ENCODE measurements at regions not wholly inside any gene's neighbourhood (a gene's known extent, or its start where the extent isn't known, plus 50 kb on each side); places are given as distances from the start of the nearest gene placed in this dataset.

GRCh38 chr16:6857575-6857974 lies 475.1 kb upstream of the RBFOX1 start:
- Histone ChIP-seq H3K4me3 (no peak overlapping the region), H3K4me1 (ENCODE audit: control insufficient read depth in 1 of 2, low read depth in 2 of 2) (no peaks in the 10 kb centered on the region), H3K27me3 (replicated peaks; ENCODE audit: insufficient read depth) (no peaks in the 10 kb centered on the region), H3K9me3 (no peaks in the 10 kb centered on the region), H3K27ac (no peak overlapping the region), H3K36me3 (no peaks in the 10 kb centered on the region)
- no peak for ATAC-seq (ENCODE audit: insufficient number of reproducible peaks, low FRiP score, low read depth)
- no peak for DNase-seq (ENCODE audit: low spot score)
- TF ChIP-seq, protein P1, sequence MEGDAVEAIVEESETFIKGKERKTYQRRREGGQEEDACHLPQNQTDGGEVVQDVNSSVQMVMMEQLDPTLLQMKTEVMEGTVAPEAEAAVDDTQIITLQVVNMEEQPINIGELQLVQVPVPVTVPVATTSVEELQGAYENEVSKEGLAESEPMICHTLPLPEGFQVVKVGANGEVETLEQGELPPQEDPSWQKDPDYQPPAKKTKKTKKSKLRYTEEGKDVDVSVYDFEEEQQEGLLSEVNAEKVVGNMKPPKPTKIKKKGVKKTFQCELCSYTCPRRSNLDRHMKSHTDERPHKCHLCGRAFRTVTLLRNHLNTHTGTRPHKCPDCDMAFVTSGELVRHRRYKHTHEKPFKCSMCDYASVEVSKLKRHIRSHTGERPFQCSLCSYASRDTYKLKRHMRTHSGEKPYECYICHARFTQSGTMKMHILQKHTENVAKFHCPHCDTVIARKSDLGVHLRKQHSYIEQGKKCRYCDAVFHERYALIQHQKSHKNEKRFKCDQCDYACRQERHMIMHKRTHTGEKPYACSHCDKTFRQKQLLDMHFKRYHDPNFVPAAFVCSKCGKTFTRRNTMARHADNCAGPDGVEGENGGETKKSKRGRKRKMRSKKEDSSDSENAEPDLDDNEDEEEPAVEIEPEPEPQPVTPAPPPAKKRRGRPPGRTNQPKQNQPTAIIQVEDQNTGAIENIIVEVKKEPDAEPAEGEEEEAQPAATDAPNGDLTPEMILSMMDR (IDR thresholded peaks at IDR 0.05) = no peak

- no peaks in the 10 kb centered on the region for H3K36me3 ChIP-seq
- no peaks in the 10 kb centered on the region for H3K4me1 ChIP-seq (ENCODE audit: control insufficient read depth in 1 of 2, low read depth in 2 of 2)
- no peak overlapping the region for H3K4me3 ChIP-seq
- no peak overlapping the region for H3K27ac ChIP-seq
- no peak for ATAC-seq (ENCODE audit: insufficient number of reproducible peaks, low FRiP score, low read depth)
- no peaks in the 10 kb centered on the region for H3K27me3 ChIP-seq (replicated peaks; ENCODE audit: insufficient read depth)
- no peaks in the 10 kb centered on the region for H3K9me3 ChIP-seq
- no peak for DNase-seq (ENCODE audit: low spot score)
- TF ChIP-seq, protein P1 (IDR thresholded peaks at IDR 0.05) = no peak
These were observed 476.1 kb upstream of the RBFOX1 start for GRCh38 chr16:6856578-6856977.

GRCh38 chr16:6853565-6853964 lies 479.1 kb upstream of the RBFOX1 start:
- H3K9me3 ChIP-seq = no peaks in the 10 kb centered on the region
- no peak overlapping the region for H3K4me3 ChIP-seq
- H3K27me3 ChIP-seq (replicated peaks; ENCODE audit: insufficient read depth) = no peaks in the 10 kb centered on the region
- ATAC-seq (ENCODE audit: insufficient number of reproducible peaks, low FRiP score, low read depth) (no peak), DNase-seq (ENCODE audit: low spot score) (no peak)
- no peak overlapping the region for H3K27ac ChIP-seq
- H3K36me3 ChIP-seq = no peaks in the 10 kb centered on the region
- no peaks in the 10 kb centered on the region for H3K4me1 ChIP-seq (ENCODE audit: control insufficient read depth in 1 of 2, low read depth in 2 of 2)
- TF ChIP-seq, protein P1 (IDR thresholded peaks at IDR 0.05) = no peak

GRCh38 chr16:6852643-6853225 lies 479.9 kb upstream of the RBFOX1 start:
- Histone ChIP-seq H3K27me3 (replicated peaks; ENCODE audit: insufficient read depth) (no peaks in the 10 kb centered on the region), H3K27ac (no peak overlapping the region), H3K9me3 (no peaks in the 10 kb centered on the region), H3K4me1 (ENCODE audit: control insufficient read depth in 1 of 2, low read depth in 2 of 2) (no peaks in the 10 kb centered on the region), H3K4me3 (no peak overlapping the region), H3K36me3 (no peaks in the 10 kb centered on the region)
- TF ChIP-seq, protein P1 (IDR thresholded peaks at IDR 0.05) = no peak
- DNase-seq (ENCODE audit: low spot score) (no peak), ATAC-seq (ENCODE audit: insufficient number of reproducible peaks, low FRiP score, low read depth) (no peak)

DNA sequence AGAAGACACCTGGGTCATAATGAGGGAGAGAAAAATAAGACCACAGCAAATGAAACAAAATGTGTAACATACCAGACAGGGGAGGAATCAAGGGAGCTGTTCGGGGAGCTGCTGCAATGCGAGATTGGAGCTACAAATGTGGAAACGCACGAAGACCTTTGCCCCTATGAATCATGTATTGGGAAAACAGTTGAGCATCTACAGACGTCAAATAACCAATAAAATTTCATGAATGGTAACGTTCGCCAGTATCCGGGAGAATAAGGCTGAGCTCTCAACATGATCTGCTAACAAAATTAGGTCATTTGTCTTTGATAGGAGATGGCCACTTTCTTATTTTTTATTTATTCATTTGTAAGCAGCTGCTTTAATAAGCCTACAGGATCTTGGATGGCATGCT lies 486.2 kb upstream of the RBFOX1 start:
- DNase-seq (ENCODE audit: low spot score) (no peak), ATAC-seq (ENCODE audit: insufficient number of reproducible peaks, low FRiP score, low read depth) (no peak)
- no peaks in the 10 kb centered on the region for H3K4me1 ChIP-seq (ENCODE audit: control insufficient read depth in 1 of 2, low read depth in 2 of 2)
- H3K4me3 ChIP-seq = no peak overlapping the region
- H3K36me3 ChIP-seq = no peaks in the 10 kb centered on the region
- H3K27ac ChIP-seq = no peak overlapping the region
- TF ChIP-seq, protein P1 (IDR thresholded peaks at IDR 0.05) = no peak
- no peaks in the 10 kb centered on the region for H3K9me3 ChIP-seq
- H3K27me3 ChIP-seq (replicated peaks; ENCODE audit: insufficient read depth) = no peaks in the 10 kb centered on the region

Measured in thoracic aorta (tissue), 2 donors.